HG03139 (cell line): ENCODE measurements at regions not wholly inside any gene's neighbourhood (a gene's known extent, or its start where the extent isn't known, plus 50 kb on each side); places are given as distances from the start of the nearest gene placed in this dataset.
"Not testable (repeated sequence)": the region's sequence is repeated elsewhere in the genome, so short reads cannot be mapped to it uniquely, and the experiment has no call there.

Source experiments
- ATAC-seq: cut with Tn5 transposase; IDR thresholded peaks from one replicate; pipeline ENCODE4 v1.9.1; 2021; ENCODE audit not compliant: unreplicated experiment

- not testable (repeated sequence) for ATAC-seq
Observed at GRCh38 chr2:187610450-187610849, 56.2 kb upstream of the TFPI start.

DNA sequence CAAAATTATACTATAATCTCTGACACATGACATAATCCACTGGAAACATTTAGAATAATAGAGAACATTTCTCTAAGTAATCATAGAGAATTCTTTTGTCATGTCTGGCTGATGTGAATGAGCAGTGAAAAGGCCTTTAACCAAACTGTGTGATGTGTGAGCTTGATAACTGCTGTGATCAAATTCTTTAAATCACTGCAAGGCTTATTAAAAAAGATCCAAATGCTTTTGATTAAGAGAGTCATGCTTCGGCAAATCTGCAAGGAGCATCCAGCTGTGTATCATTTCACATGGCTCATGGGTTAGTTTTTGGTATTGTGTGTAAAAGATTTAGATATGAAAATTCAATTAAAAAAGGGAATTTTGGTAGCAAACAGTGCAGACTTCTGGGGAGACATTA lies 58.6 kb upstream of the TFPI start:
- no peak for ATAC-seq

GRCh38 chr2:187614756-187615155 lies 60.5 kb upstream of the TFPI start:
- no peak for ATAC-seq

DNA sequence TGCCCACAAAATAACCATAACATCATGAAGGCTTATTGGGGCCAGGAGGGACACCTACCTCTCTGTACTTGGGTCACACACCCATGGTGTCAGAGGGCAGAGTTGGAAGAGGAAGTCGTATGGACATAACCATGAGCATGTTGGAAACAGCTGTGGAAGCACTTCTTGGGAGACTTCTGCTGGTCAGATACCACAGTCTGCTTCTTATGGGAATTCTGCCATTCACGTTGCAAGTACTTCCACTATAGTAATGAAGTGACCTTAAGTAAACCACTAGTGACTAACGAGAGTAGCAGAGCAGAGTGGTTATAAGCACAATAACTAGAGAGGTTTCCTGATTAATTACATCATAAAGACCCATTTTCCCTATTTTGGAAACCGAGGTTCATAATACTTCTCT lies 61.1 kb upstream of the TFPI start:
- ATAC-seq, result no peak

DNA sequence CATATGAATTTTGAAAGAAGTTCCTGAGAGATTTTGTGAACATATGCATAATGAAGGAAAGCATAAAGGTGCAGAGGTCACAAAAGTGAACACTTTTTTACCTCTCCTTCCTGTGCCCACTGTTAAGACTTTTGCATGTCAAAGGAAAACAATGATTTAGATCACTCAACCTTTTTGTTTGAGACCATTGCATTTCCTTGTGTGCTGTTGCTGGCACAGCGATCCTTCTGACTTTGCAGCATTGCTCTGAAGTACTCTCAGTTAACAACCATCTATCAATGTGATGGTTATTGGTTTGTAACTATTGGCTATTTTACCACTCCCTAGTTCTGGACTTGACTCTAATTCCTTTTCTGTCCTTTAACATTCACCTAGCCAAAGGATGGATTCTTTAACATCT lies 61.7 kb upstream of the TFPI start:
- no peak for ATAC-seq

GRCh38 chr2:187617120-187617519 lies 62.9 kb upstream of the TFPI start:
- ATAC-seq, result no peak

- no peak for ATAC-seq
Observed at GRCh38 chr2:187617905-187618304, 63.7 kb upstream of the TFPI start.

DNA sequence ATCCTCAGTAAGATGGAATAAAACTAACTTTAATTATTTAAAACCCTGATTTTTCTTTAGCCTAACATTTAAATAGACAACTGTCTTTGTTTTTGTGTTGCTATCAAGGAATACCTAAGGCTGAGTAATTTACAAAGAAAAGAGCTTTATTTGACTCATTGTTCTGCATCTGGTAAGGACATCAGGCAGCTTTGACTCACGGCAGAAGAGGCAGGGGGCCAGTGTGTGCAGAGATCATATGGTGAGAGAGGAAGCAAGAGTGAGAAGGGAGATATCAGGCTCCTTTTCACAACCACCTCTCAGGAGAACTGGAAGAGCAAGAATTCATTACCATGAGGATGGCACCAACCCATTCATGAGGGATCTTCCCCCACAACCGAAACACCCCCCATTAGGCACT lies 64.6 kb upstream of the TFPI start:
- ATAC-seq, result no peak

- no peak for ATAC-seq
Observed at GRCh38 chr2:187627153-187627552, 72.9 kb upstream of the TFPI start.

DNA sequence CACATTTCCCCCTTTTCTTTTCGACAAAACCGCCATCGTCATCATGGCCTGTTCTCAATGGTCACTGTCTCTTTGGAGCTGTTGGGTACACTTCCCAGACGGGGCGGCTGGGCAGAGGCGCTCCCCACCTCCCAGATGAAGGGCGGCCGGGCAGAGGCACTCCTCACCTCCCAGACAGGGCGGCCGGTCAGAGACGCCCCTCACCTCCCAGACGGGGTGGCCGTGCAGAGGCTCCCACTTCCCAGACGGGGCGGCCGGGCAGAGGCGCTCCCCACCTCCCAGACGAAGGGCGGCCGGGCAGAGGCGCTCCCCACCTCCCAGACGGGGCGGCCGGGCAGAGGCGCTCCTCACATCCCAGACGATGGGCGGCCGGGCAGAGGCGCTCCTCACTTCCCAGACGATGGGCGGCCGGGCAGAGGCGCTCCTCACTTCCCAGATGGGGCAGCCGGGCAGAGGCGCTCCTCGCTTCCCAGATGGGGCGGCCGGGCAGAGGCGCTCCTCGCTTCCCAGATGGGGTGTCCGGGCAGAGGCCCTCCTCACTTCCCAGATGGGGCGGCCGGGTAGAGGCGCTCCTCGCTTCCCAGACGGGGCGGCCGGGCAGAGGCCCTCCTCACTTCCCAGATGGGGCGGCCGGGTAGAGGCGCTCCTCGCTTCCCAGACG lies 82.6 kb upstream of the TFPI start:
- not testable (repeated sequence) for ATAC-seq

GRCh38 chr2:187637392-187637740 lies 83.1 kb upstream of the TFPI start:
- not testable (repeated sequence) for ATAC-seq

GRCh38 chr2:187637771-187638170 lies 83.5 kb upstream of the TFPI start:
- not testable (repeated sequence) for ATAC-seq

- no peak for ATAC-seq
Observed at GRCh38 chr2:187638840-187639239, 84.6 kb upstream of the TFPI start.

DNA sequence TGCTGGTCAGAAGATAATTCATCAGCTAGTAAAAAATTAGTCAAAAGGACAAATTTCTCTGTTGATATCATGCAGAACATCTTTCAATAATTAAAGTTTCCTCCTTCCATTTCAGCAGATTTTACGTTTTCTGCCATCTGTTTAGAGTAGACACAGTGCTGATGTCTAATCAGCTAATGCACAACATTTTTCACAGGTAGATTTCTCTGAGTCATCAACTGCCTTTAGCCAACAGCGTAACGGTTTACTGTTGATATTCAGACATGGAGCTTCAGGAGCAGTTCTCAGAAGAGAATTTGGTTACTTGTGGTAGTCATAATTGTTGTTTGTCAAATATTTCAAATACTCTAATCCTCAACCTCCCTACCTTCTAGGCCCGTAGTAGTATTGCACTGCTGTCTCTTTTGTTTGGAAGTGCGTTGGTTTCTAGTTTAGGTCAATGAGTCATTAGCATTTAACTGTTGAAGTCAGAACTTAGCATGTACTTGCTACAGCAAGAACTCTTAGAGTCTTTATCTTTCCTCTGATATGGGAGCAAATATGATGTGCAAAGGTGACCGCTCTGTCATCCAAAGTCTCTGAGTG lies 86.8 kb upstream of the TFPI start:
- ATAC-seq, result no peak

- no peak for ATAC-seq
Observed at GRCh38 chr2:187642498-187642897, 88.3 kb upstream of the TFPI start.

DNA sequence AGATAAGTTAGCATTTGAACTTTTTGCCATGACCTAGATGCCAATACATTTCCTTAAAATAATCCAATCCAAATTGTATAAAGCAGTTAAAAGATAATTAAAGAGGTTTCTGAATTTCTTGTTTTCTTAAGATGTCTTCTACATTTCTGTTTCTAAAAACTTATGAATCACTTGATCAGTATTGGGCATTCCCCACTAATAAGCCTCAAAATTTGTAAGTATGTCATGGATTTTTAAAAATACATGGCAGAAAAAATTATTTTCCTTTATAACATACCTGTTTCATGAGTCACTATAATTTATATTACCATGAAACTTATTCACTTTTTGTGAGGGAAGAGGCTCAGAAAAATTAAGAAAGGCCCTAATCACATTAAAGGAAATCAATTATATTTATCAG lies 90.3 kb upstream of the TFPI start:
- no peak for ATAC-seq

DNA sequence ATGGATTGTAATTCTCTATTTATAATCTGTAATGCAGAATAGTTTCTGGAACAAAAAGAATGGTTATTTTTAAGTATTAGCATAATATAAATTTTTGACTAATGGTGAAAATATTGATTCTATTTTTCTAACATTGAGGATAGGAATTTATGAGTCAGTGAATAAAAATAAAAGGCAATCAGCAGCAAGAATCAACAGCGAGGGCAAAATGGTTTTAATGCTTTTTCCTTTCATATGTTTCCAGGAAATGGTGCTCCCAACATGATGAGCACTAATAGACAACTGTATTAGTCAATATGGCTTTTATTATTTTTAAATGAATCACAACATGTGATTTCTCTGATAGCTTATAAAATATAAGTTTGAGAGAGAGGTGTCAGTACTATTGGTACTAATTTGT lies 90.7 kb upstream of the TFPI start:
- ATAC-seq, result no peak

GRCh38 chr2:187646556-187646955 lies 92.3 kb upstream of the TFPI start:
- ATAC-seq, result no peak

- ATAC-seq, result no peak
Observed at GRCh38 chr2:187654535-187654934, 100.3 kb upstream of the TFPI start.

DNA sequence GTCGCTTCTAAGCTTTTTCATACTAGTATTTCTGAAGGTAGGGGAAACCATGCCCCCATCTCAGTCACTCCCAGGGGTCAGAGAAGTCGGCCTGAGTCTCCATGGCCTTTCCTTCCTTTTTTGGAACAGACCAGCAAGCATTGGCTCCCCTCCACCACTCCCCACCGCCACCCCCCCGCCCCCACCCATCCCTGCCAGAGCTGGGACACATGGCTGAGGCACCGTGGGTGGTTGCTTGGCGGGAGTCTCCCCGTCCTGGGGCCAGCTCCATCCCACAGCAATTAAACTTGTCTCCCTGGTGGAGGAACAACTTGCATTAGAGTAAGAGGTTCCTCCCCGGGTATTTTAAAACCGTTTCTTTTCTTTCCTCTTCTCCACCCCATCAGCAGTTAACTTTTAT lies 100.8 kb upstream of the TFPI start:
- ATAC-seq, result no peak

DNA sequence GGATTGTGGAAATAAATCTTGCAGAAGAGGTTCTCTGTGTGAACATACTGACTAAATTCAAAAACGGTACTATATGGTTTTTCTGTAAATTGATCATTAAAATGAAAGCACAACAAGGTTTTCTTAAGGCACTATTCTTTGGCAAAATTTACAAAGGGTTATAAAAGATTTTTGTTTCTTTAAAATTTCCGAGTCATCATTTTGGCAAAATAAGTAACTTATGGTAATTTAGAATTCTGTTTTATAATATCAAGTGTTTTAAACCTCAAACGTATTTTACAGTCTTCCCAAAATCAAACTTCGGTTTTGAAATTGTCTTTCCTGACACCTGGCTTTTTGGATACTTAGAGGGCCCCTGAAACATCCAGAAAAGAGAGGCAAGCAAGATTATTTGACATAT lies 101.9 kb upstream of the TFPI start:
- no peak for ATAC-seq

DNA sequence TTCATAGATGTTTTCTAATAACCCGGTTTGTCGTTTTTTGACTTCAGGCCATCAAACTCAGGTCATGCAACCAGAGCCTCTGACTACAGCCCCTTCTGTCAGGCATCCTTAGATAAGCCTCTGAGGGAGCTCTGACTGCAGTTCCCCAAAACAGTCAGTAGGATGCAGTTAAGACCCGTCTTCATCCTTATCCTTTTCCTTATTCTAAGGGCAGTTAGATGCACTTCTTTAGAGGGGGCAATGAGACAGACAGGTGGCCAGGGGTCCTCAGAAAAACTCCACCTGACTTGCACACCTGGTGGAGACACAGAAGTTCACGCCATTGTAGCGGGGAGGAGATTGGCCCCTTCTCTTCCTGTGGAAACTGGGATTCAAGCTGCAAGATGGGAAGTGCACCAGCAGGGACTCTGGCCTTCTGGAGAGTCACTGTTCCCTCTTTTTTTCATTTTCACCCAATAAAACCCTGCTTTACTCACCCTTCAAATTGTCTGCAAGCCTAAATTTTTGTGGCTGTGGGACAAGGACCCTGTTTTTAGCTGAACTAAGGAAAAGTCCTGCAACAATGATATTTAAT lies 104.8 kb upstream of the TFPI start:
- ATAC-seq, result peak; percentile 53

DNA sequence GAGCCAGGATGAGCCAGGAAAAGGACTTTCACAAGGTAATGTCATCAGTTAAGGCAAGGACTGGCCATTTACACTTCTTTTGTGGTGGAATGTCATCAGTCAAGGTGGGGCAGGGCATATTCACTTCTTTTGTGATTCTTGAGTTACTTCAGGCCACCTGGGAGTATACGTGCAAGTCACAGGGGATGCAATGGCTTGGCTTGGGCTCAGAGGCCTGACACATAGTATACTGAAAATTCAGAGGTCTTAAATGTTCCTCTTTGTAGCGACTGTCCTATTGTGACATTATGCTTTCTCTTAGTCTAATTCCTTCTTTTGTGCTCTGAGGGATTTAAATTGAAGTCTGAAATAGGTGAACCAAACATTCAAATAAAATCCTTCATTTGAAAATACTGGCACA lies 121.8 kb upstream of the TFPI start:
- not testable (repeated sequence) for ATAC-seq
